Mucosa of gallbladder (tissue), 1 donor: ENCODE measurements at regions not wholly inside any gene's neighbourhood (a gene's known extent, or its start where the extent isn't known, plus 50 kb on each side); places are given as distances from the start of the nearest gene placed in this dataset.

Experiments
- DNase-seq: peaks from one replicate; pipeline ENCODE4 v3.0.0-alpha.2; 2020; ENCODE audit warnings: low spot score
- donor health status: DM: no; HTN: no; CAD: no.

- no peak for DNase-seq
Observed at GRCh38 chr3:24764236-24764915, 269.7 kb upstream of the THRB start.

DNA sequence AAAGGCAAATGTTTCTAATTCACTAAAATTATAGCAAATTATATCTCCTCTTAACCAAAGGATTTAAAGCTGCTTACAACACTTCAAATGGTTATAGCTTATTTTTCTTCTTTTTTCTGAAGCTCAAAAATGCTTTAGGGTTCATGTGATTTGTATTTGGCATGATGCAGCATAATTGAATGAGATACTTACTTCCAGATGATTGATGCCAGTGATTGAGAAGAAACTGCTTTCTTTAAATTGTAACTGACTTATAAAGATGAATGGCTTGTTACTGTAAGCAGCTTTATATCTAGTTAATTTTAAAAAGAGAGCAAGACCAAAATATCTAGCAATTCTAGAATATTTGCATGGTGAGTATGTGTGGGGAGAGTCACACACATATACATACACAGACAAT lies 270.7 kb upstream of the THRB start:
- no peak for DNase-seq

DNA sequence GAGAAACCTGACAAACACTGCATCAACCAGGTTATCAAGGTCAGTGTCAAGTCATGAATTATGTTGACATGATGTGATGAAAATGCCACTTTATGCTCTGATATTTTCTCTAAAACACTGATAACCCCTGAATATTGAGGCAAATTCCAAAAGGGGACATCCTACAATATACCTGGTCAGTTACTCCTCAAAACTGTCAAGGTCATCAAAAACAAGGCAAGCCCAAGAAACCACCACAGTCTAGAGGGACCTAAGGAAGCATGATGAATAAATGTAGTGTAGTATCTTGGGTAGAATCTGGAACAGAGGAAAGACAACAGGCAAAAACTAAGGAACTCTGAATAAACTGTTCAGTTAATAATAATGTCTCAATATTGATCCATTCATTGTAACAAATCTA lies 275.3 kb upstream of the THRB start:
- no peak for DNase-seq

GRCh38 chr3:24773798-24774197 lies 279.1 kb upstream of the THRB start:
- peak; percentile 34 for DNase-seq

DNA sequence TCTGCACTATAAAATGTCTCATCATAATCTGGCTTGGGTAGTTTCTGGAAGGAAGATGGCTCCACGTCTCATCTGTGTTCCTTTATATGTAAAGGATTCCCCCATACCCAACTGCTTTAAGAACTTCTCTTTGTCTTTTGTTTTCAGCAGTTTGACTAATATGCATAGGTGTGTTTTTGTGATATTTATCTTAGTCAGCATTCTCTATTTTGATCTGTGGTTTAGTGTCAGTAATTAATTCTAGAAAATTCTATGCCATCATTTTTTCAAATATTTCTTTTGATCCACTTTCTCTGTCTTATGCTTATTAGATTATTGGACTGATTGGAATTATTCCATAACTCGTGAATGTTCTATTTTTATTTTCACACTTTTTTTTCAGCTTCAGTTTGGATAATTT lies 286.3 kb upstream of the THRB start:
- DNase-seq = no peak

- DNase-seq = no peak
Observed at GRCh38 chr3:24781454-24781853, 286.8 kb upstream of the THRB start.

- no peak for DNase-seq
Observed at GRCh38 chr3:24793896-24794295, 299.2 kb upstream of the THRB start.

DNA sequence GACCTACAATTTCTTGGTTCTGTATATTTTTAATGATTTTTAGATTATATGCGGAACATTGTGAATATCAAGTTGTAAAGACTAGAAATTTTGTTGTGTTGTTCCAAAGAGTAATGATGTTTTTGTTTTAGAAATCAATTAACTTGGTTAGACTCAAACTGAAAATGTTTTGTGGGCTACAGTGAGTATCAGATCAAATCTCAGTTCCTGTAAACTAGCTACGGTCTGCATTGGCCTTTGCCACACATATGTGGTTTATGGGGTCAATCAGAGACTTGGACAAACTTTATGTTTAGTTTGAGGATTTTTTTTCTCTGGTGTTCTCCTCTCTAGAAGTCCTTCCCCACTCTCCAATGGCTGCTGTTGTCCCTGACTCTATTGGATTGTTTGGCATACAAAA lies 308.0 kb upstream of the THRB start:
- DNase-seq = no peak

GRCh38 chr3:24804095-24804494 lies 309.4 kb upstream of the THRB start:
- no peak for DNase-seq

DNA sequence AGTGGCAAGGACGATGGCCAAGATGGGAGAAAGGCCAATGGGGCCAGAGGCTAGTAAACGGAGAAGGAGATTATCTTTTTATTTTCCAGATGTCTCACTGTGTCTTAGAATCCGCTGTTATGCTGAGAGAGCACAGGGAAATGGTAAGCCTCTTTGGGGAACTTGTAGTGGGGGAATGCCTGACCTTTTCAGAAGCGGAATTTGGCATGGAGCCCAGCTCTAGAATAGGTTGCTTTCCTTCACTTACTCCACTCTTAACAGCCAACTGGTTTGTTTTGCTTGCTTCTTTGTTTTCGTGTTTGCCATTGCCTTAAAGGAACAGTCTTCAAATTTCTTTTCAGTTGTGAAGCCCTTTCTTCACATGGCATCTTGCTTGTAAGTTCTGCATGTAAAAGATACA lies 316.2 kb upstream of the THRB start:
- peak; percentile 29 for DNase-seq

- no peak for DNase-seq
Observed at GRCh38 chr3:24812116-24812515, 317.5 kb upstream of the THRB start.

- DNase-seq = no peak
Observed at GRCh38 chr3:24818055-24818454, 323.4 kb upstream of the THRB start.

GRCh38 chr3:24828011-24828410 lies 333.4 kb upstream of the THRB start:
- no peak for DNase-seq

DNA sequence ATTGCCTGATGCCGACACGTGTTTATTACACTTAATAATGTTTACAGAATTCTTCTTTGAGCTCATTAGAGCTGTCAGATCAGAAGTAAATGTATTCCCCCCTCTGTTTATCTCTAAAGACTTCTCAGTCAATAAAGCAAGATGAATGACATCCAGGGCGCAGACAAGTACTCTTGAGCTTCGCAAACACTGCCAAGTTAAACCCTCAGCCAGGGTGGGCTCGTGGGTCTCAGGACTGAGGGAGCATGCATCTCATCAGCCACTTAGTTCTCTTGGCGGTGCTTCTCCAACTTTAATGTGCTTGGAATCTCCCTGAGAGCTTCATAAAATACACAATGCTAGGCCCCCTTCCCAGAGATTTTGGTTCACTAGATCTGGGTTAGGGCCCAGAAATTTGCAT lies 333.9 kb upstream of the THRB start:
- no peak for DNase-seq

DNA sequence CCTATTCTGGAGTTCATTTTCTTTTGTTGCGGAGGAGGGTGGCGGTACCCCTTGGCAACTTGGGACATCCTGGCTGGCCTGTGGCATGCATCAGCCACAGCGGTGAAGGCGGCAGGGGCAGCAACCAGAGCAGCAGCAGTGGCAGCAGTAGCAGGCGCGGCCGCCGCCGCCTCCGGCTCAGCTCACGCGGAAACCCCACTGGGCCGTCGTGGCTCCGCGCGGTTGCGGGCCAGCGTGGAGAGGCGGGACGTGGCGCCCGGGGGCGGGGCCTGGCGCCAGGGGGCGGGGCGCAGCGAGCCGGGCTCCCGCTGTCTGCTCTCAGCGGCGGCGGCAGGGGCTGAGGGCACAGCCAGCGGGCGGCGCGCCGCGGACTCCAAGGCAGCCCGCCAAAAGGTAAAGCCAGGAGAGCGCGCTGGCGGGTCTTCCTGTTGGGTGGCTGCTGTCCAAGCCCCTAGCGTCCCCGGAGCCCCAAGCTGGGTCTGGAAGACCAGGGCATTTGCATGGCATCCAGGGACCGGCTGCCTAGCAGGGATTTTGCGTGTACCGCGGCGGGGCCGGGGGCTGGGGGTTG lies 334.4 kb upstream of the THRB start:
- peak; percentile 31 for DNase-seq

GRCh38 chr3:24829629-24830229 lies 335.1 kb upstream of the THRB start:
- DNase-seq = peak; percentile 34

DNA sequence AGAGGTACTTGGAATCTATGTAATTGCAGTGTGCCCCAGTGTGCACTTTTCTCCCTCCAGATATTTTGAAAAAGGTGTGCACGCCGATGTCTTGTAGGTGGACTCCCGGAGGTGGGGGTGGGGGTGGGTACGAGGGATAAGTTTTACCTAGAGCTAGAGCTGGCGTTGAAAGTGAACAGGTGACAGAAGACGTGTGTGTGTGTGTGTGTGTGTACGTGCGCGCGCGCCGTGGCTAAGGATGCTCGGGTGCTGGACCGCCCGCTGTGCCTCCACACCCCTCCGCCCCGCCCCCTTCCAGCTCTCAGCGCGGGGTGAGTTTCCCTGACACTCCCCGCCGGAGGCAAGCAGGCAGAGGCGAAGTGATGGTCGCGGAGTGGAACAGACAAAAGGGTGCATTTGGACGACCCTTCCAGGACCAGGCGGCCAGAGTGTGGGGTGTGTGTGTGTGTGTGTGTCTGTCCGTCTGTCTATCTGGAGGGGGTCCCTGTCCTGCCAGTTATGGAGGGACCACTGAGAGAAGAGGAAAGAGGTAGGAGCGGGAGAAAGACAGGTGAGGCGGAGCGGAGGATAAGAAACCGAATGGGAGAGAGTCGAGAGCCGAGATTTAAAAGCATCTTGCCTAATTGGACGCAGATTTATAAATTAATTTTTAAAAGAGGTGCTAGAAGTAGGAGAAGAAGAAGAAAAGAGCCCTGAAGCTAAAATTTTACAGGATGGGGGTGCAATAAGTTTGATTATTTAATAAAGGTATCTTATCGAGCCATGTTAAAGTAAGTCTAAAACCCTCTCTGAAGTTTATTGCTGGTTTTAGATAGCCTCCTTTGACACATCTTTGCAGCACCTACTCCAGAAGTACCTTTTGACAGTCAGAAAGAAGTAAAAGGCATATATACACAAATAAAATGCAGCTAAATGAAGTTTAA lies 335.8 kb upstream of the THRB start:
- no peak for DNase-seq

DNA sequence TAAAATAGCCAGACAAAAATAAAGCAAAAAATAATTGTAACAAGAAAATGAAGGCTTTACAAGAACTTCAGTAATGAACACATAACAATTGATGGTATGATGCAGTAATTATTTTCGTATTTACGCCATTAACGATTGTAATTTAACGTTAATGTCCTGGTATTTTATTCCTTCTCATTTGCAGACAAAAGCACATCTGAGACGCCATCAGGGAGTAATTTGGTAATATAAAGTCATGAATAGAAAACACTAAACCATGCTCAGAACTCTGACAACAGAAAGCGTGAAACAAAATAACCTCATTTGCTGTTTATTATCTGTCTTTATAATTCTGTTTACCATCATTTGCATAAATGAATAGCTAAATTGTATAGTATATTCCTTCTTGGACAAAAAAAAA lies 336.6 kb upstream of the THRB start:
- no peak for DNase-seq

DNA sequence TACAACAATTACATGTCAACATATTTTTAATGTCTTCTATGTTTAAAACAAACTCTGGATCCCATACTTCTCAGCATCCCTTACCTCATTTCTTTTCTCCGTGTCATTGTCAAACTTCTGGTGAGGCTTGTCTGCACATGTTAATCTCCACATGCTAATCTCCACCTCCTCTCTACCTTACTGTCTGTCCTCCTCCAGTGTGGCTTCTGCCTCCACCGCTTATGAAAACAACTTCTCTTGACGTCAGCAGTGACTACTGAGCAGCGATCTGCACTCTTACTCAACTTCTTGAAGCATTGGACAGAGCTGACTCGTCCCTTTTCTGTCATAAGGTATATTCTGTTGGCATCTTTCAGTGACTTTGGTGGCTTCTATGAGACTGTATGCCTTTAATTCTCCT lies 338.2 kb upstream of the THRB start:
- no peak for DNase-seq

DNA sequence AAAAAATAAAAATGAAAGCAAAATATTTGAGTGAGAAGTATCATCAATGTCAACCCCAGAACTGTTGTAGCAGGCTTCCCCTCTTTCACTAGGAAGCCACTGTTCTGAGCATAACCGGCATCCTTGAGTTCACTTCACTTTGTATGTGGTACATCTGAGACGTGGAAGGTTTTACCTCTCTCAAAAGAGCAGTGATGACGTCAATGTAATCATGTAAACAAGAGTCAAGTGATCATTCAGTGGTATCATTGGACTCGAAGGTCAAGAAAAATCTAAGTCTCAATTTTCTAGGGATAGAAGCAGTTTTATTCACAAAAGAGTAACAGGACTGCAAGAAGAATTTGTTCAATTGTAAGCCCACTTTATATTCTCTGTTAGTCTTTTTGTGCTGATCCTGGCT lies 339.8 kb upstream of the THRB start:
- DNase-seq = no peak

DNA sequence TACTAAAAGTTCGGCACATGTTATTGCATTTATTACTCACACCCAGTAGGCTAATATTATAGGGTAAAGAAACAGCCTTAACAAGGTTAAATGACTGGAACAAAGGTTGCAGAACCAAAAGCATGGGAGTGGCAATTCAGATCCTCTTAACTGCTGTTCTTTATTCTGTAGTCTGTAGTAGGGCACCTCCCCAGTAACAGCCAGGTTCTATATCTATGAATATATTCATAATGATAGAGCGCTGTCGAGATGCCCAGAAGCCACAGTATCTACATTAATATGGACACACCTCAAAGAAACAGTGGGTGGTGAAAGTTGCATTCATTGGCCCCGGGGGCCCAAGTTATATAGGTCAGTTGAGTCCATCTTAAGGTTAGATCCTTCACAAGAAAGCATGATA lies 340.9 kb upstream of the THRB start:
- DNase-seq = no peak

DNA sequence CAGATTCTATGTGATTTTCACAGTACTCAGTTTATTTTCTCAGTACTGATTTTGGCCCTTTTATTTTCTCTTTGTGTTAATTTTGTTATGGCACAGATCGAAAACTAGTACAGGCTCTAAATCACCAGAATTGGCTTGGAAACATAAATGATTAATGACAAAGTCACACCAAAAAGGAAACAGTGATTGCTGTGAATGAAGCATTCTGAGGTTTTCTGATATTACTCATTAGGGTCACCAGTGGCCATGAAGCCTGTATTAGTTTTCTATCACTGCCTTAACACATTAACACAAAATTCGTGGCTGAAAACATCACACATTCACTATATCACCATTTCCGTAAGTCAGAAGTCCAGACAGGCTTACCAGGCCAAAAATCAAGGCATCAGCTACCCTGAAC lies 343.0 kb upstream of the THRB start:
- DNase-seq = no peak

DNA sequence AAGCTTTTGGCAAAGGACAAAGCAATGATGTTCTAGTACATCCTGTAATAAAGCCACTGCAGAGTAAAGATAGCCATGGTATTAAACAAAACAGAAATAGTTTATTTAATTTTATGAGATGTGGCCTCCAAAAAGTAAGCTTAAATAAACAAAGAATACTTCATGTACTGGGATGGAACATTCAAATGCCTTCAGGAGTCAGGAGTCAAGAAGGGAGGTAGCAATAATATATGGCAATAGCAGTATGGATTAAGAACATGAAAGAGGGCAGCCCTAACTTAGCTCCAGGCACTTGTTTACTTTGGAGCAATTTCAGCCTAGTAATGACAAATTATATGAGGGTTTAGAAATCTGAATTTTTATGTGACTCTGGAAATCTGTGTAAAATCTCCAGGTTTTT lies 343.9 kb upstream of the THRB start:
- no peak for DNase-seq
